Neural progenitor cell (in vitro differentiated cells): ENCODE measurements at regions not wholly inside any gene's neighbourhood (a gene's known extent, or its start where the extent isn't known, plus 50 kb on each side); places are given as distances from the start of the nearest gene placed in this dataset.

Experiments
- DNase-seq: peaks from one replicate; pipeline ENCODE4 v3.0.0-alpha.2; 2016; ENCODE audit warnings: low spot score
- H2AFZ ChIP-seq: fragments of 200-600 bp; sonication (generic); replicated peaks from 2 replicates; pipeline ENCODE4 v1.6.1; 2016; ENCODE audit warnings: antibody characterized with exemption
- H3F3A ChIP-seq: fragments of 200-600 bp; sonication (generic); 2 replicates; pipeline ENCODE4 v1.6.1; 2016; ENCODE audit warnings: antibody characterized with exemption, low read depth
- H3K27ac ChIP-seq: fragments of 200-600 bp; sonication (generic); 2 replicates; pipeline ENCODE4 v1.5.1; 2016; ENCODE audit warnings: mild to moderate bottlenecking
- H3K27me3 ChIP-seq: fragments of 200-600 bp; sonication (generic); 2 replicates; pipeline ENCODE4 v1.6.1; 2016; ENCODE audit warnings: mild to moderate bottlenecking, moderate library complexity
- H3K36me3 ChIP-seq: fragments of 200-600 bp; sonication (generic); 2 replicates; pipeline ENCODE4 v1.5.1; 2016
- H3K4me1 ChIP-seq: fragments of 200-600 bp; sonication (generic); 2 replicates; pipeline ENCODE4 v1.6.1; 2016; ENCODE audit warnings: mixed run types
- H3K4me2 ChIP-seq: fragments of 200-600 bp; sonication (generic); 2 replicates; pipeline ENCODE4 v1.6.1; 2016
- H3K4me3 ChIP-seq: fragments of 200-600 bp; sonication (generic); 2 replicates; pipeline ENCODE4 v1.5.1; 2016
- H3K79me2 ChIP-seq: fragments of 200-600 bp; sonication (generic); 2 replicates; pipeline ENCODE4 v1.6.1; 2016; ENCODE audit warnings: low read depth
- H3K9ac ChIP-seq: fragments of 200-600 bp; sonication (generic); 2 replicates; pipeline ENCODE4 v1.6.1; 2016
- H3K9me3 ChIP-seq: fragments of 200-600 bp; sonication (generic); 2 replicates; pipeline ENCODE4 v1.5.1; 2016; ENCODE audit warnings: low read depth
- H4K20me1 ChIP-seq: fragments of 200-600 bp; sonication (generic); 2 replicates; pipeline ENCODE4 v1.6.1; 2016; ENCODE audit warnings: low read depth
- H3K27ac Mint-ChIP-seq: 3 replicates; pipeline ENCODE4 v1.8.0; 2021; ENCODE audit warnings: mixed read lengths
- H3K27me3 Mint-ChIP-seq: 2 replicates; pipeline ENCODE4 v1.8.0; 2022; ENCODE audit warnings: low read depth, mild to moderate bottlenecking, inconsistent platforms, moderate library complexity, mixed read lengths; ENCODE audit not compliant: insufficient read depth
- H3K36me3 Mint-ChIP-seq: 3 replicates; pipeline ENCODE4 v1.8.0; 2021; ENCODE audit warnings: mixed read lengths
- H3K4me1 Mint-ChIP-seq: 3 replicates; pipeline ENCODE4 v1.8.0; 2021; ENCODE audit warnings: mixed read lengths
- H3K4me3 Mint-ChIP-seq: 3 replicates; pipeline ENCODE4 v1.8.0; 2021; ENCODE audit warnings: mild to moderate bottlenecking, moderate library complexity, mixed read lengths
- H3K9me3 Mint-ChIP-seq: 3 replicates; pipeline ENCODE4 v1.8.0; 2020; ENCODE audit warnings: mixed read lengths
- EZH2 ChIP-seq: fragments of 200-600 bp; sonication (generic); IDR thresholded peaks from 2 replicates; pipeline ENCODE4 v1.6.1; 2017; ENCODE audit warnings: antibody characterized with exemption, mild to moderate bottlenecking, moderate library complexity
- EZH2phosphoT487 ChIP-seq: fragments of 200-600 bp; sonication (generic); IDR thresholded peaks from 2 replicates; pipeline ENCODE4 v1.6.1; 2017; ENCODE audit warnings: antibody characterized with exemption
- TF ChIP-seq, protein P1 (sequence below): fragments of 200-600 bp; sonication (generic); IDR thresholded peaks from 2 replicates; pipeline ENCODE4 v1.5.1; 2017; ENCODE audit warnings: antibody characterized with exemption, mild to moderate bottlenecking

DNA sequence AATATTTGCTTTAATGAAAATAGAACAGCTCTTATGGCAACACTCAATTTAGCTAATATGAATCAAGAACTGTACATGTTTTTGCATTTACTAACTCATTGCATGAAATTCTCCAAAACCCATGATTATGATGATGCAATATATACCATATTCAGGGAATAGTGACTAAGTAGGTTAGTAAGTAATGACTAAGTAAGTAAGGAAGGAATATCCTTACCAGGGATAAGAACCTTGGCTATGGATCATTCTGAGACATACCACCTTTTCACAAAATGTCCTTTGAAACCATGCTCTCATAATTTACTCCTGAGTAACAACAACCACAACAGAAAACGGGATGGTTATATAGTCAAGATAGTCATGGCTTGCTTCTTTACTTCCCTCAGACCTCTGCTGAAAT, 1513.0 kb downstream of the STIM2 start:
- H3K27me3 ChIP-seq: no peaks in the 10 kb centered on the region
- TF ChIP-seq, protein P1, sequence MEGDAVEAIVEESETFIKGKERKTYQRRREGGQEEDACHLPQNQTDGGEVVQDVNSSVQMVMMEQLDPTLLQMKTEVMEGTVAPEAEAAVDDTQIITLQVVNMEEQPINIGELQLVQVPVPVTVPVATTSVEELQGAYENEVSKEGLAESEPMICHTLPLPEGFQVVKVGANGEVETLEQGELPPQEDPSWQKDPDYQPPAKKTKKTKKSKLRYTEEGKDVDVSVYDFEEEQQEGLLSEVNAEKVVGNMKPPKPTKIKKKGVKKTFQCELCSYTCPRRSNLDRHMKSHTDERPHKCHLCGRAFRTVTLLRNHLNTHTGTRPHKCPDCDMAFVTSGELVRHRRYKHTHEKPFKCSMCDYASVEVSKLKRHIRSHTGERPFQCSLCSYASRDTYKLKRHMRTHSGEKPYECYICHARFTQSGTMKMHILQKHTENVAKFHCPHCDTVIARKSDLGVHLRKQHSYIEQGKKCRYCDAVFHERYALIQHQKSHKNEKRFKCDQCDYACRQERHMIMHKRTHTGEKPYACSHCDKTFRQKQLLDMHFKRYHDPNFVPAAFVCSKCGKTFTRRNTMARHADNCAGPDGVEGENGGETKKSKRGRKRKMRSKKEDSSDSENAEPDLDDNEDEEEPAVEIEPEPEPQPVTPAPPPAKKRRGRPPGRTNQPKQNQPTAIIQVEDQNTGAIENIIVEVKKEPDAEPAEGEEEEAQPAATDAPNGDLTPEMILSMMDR: no peak
- TF ChIP-seq EZH2: no peak
- no peak for TF ChIP-seq EZH2phosphoT487
- no peaks in the 10 kb centered on the region for H3K4me1 ChIP-seq
- no peak overlapping the region for H3K9ac ChIP-seq
- H3K4me2 ChIP-seq: no peak overlapping the region
- Mint-ChIP-seq H3K4me3 (no peak overlapping the region), H3K36me3 (no peaks in the 10 kb centered on the region), H3K27me3 (no peaks in the 10 kb centered on the region), H3K4me1 (no peaks in the 10 kb centered on the region), H3K9me3 (peaks cover 2% of the 10 kb centered on the region), H3K27ac (no peak overlapping the region)
- DNase-seq: no peak
- no peaks in the 10 kb centered on the region for H3K36me3 ChIP-seq
- no peaks in the 10 kb centered on the region for H3K79me2 ChIP-seq
- no peak overlapping the region for H2AFZ ChIP-seq
- H4K20me1 ChIP-seq: no peaks in the 10 kb centered on the region
- H3F3A ChIP-seq: no peaks in the 10 kb centered on the region
- H3K27ac ChIP-seq: no peak overlapping the region
- no peaks in the 10 kb centered on the region for H3K9me3 ChIP-seq
- no peak overlapping the region for H3K4me3 ChIP-seq

DNA sequence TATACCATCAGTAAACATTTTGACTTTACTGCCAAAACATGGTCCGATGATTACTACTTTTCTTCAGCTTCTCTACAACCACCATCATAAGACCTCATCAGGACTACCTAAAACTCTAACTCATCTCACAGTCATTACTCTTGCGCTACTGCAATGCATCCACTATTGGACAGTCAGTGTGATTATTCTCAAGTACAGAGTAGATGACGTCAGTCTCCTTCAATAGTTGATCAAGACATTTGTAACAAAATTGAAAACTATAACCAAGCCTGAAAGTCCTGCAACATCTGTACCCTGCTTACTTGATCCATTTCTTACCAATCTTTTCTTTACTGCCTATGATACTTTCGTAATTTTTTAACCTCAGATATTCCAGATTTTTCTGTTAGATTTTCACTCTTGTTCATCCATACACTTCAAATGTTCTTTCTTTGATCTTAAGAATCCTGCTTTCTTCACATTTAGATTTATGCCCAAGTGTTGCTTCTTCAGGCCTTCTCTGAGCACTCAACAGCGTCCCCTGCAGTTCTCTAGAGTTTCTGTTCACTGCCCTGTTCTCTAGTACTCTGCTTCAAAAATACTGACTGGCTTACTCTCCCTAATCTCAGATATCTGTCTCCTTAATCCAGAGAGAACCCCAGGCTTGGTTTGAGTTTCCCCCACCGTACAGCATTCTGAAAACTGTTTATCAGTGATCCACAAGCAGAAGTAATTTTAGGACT, 1517.6 kb downstream of the STIM2 start:
- peak overlapping the region; percentile 26 for H2AFZ ChIP-seq
- no peaks in the 10 kb centered on the region for H3K4me1 Mint-ChIP-seq
- no peak overlapping the region for H3K4me2 ChIP-seq

DNA sequence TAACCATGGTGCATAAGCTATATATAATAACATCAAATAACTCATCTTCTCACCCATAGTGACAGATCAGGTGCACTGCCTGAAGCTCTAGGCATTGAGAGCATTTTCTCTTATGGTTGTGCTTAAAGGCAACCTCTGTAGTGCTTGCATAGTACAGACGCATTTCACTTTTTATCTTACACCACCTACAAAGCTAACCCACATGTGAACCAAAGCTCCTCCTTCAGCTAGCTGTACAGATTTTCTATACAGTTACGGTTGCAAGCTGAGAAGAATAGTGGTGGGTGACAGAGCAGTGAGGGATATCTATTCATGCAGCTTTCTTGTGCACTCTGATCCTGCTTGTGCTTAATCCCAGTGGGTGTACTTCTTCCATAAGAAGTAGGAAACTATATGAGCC, 1525.2 kb downstream of the STIM2 start:
- H3K9ac ChIP-seq: no peak overlapping the region
- H3K4me2 ChIP-seq: no peak overlapping the region
- H3K79me2 ChIP-seq: no peaks in the 10 kb centered on the region
- Mint-ChIP-seq H3K36me3 (no peaks in the 10 kb centered on the region), H3K27ac (no peak overlapping the region), H3K4me1 (peaks cover 3% of the 10 kb centered on the region), H3K27me3 (no peaks in the 10 kb centered on the region), H3K9me3 (peaks cover 4% of the 10 kb centered on the region), H3K4me3 (no peak overlapping the region)
- DNase-seq: no peak
- H4K20me1 ChIP-seq: no peaks in the 10 kb centered on the region
- H3K27me3 ChIP-seq: no peaks in the 10 kb centered on the region
- no peak overlapping the region for H3K4me3 ChIP-seq
- H3K4me1 ChIP-seq: peaks cover 4% of the 10 kb centered on the region
- no peak overlapping the region for H2AFZ ChIP-seq
- no peak overlapping the region for H3K27ac ChIP-seq
- H3F3A ChIP-seq: no peaks in the 10 kb centered on the region
- no peaks in the 10 kb centered on the region for H3K9me3 ChIP-seq
- no peaks in the 10 kb centered on the region for H3K36me3 ChIP-seq
- TF ChIP-seq, protein P1: no peak
- TF ChIP-seq EZH2 (no peak), EZH2phosphoT487 (no peak)

More for the DNA sequence above, 1517.6 kb downstream of the STIM2 start:
- no peaks in the 10 kb centered on the region for H3K36me3 ChIP-seq
- TF ChIP-seq, protein P1: peak; percentile 46
- no peak for TF ChIP-seq EZH2phosphoT487
- H3K9me3 Mint-ChIP-seq: peaks cover 6% of the 10 kb centered on the region
- DNase-seq: peak; percentile 7
- no peaks in the 10 kb centered on the region for H3K27me3 ChIP-seq
- no peak overlapping the region for H3K27ac Mint-ChIP-seq
- no peaks in the 10 kb centered on the region for H3K79me2 ChIP-seq
- H3K4me1 ChIP-seq: peaks cover 4% of the 10 kb centered on the region
- H4K20me1 ChIP-seq: no peaks in the 10 kb centered on the region
- H3K4me3 Mint-ChIP-seq: no peak overlapping the region
- no peaks in the 10 kb centered on the region for H3K27me3 Mint-ChIP-seq
- no peak overlapping the region for H3K27ac ChIP-seq
- H3K9me3 ChIP-seq: no peaks in the 10 kb centered on the region
- H3K36me3 Mint-ChIP-seq: no peaks in the 10 kb centered on the region
- no peaks in the 10 kb centered on the region for H3F3A ChIP-seq
- no peak overlapping the region for H3K4me3 ChIP-seq
- no peak overlapping the region for H3K9ac ChIP-seq
